Hematopoietic multipotent progenitor cell treated with erythropoietin and hydrocortisone succinate and interleukin-3 and kit ligand, for 6 days (in vitro differentiated cells): ENCODE measurements at regions not wholly inside any gene's neighbourhood (a gene's known extent, or its start where the extent isn't known, plus 50 kb on each side); places are given as distances from the start of the nearest gene placed in this dataset.
"Not testable (repeated sequence)": the region's sequence is repeated elsewhere in the genome, so short reads cannot be mapped to it uniquely, and the experiment has no call there.

Source experiments
- DNase-seq: peaks from one replicate; pipeline ENCODE4 v3.0.0-alpha.2; 2015

DNA sequence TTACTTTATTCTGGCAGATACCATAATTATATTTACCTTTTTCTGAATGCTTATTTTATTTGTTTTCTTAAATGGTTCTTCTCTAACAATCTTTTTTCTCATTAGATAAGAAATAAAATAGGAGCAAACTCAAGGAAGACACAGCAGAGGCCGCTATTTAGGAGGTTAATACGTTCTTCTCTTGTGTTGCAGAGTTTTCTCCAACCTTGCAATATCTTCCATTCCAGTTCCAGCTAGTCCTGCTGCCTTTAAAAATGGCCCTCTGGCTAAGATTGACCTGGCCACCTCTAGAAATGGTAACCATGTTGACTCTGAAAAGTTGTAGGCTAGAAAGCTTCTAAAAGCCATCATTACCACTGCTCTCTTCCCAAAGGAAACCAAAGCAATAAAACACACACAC, 718.8 kb downstream of the MAT2B start:
- DNase-seq = no peak

DNA sequence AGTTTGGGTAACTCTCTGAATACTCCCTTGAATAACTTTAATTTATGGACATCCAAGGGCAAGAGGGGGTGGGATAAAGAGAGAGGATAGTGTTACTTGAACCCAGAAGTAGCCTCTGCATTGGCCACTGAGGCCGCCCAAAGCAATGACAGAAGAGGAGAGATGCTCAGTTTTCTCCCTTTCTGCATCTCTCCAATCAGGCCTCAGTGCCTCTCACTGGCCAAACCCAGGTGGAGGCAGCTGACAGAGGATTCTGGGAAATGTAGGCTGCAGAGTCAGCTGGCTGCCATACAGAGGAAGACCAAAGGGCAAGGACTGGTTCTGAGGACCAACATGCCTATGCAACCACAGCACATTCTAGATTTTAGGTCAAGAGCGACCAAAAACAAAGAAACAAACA, 719.4 kb downstream of the MAT2B start:
- DNase-seq = no peak

DNA sequence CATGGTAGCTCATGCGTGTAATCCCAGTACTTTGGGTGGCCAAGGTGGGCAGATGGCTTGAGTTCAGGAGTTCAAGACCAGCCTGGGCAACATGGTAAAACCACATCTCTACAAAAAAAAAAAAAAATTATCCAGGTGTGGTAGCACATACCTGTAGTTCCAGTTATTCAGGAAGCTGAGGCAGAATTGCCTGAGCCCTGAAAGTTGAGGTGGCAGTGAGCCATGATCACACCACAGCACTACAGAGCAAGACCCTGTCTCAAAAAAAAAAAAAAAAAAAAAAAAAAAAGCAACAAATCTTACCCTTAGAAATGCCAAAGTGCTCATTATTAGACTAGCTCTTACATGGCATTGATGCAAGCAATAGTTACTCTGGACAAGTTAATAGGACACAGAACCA, 724.9 kb downstream of the MAT2B start:
- no peak for DNase-seq

DNA sequence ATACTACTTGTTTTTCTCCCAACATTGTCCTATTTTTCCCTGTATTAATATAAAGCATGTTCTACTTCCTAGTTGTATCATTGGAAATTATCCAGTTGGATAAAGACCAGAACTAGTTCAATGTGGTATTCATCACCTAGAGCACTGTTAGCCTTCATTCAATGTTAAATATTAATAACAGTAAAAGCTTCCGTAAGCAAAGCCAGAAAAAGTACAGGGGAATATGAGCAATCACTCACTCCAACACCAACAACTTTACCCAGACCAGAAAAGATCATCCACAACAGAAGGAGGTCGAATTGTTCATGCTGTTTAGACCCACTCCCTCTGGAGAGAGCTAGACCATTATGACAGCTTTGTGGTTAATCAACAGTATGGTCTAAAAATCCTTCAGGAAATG, 728.4 kb downstream of the MAT2B start:
- no peak for DNase-seq

DNA sequence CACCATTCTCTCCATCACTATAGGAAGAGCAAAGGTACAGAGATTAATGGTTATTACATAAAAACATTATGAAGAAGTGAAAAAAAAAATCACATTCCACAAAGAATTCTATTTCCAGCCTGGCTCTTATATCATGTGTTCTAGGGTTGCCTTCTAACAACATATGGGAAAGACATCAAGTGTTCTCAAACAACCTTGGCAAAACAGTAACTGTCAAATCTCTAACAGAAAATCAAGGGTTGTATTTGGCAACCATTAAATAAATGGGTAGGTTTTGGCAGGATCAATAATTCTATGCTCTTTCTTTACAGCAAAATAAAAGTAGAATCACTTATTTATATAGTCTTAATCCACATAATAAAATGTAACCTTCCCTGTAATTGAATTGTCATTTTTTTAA, 728.9 kb downstream of the MAT2B start:
- DNase-seq = no peak

DNA sequence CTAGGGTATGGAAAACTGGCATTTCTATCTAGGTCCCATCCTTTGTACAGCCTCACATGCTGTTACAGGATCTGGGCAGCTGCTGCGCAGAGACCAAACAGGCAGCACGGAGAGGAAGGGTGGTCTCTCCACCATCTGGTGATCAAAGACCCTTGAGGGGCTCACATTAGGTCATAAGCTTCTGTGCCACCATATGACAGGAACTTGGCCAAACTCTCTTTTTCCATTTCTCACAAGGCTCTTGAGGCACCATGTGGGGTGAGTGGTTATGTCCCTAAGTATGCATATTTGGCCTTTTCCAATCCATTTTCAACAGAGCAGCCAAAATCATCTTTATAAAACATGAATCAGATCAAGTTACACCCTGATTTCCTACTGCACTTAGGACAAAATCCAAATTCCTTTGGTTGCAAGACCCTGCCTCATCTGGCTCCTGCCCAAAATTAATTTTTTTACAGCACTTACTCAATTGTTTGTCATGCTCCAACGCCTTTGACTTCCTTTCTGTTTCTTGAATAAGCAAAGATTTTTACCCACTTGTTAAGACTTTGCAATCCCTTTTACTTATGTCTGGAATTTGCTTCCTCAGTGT, 730.0 kb downstream of the MAT2B start:
- DNase-seq = no peak

DNA sequence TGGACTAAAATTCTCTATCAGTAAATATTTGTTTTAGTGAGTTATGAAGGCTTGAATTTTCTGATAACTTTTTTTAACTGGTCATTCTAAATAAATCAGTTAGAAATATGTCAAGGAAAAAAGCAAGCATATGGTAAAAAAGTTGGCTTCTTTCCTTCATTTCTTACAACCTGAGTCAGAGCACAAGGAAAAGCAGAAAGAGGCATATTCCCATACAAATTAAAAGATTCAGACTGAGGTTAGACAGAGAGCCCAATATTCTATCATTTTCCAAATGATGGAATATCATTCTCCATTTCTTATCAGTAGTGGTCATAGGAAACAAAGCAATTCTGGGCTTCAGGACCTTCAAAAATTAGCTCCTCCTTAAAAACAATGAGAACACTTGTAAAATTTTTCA, 732.1 kb downstream of the MAT2B start:
- no peak for DNase-seq

DNA sequence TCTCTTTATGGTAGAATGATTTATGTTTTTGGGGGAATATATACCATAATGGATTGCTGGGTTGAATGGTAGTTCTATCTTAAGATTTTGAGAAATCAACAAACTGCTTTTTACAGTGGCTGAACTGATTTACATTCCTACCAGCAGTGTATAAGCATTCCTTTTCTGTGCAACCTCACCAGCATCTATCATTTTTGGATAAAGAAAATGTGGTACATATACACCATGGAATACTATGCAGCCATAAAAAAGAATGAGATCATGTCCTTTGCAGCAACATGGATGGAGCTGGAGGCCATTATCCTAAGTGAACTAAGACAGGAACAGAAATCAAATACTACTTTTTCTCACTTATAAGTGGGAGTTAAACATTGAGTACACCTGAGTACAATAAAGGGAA, 746.4 kb downstream of the MAT2B start:
- not testable (repeated sequence) for DNase-seq

DNA sequence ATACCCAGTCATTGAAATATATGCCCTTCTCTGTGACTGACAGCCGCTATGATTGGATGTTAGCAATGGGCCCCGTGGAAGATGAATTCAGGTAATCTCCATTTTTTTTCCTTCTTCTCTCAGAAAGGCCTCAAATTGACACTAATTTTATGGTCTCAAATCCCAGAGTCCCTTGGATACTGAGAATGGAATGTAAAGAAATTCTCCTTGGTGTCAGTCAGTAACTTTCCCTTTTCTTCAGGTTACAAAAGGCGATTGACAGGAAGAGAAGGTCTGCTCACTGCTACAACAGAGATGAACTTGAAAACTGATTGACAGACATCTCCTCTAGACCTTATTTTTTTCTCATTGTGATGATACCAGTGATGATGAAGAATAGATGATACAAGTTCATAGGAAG, 748.3 kb downstream of the MAT2B start:
- no peak for DNase-seq

DNA sequence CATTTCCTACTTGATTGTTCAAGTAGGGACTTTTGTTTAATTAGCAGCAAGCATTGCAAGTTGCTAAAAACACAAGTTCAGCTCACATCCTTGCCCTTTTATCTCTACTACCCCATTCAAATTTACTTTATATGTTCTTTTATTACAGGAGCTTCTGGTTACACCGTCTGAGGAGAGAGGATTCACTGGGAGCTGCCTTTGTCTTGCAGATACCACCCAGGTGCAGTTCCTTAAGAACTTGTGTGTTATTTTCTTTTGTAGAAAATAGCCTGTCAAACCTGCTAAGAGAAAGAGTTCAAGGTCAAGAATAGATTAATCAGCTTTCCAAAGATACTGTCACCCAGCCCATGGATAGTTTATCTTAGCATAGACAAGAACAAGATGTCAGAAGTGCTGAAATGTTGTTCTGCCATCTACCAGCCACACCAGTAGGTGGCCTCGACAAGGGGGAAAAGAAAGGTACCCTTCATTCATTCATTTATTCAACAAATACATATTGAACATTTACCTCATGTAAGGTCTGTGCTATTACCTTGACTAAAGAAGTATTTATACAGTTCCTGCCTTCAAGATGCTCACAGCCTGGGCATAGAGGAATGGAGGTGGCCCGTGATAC, 750.3 kb downstream of the MAT2B start:
- peak; percentile 8 for DNase-seq

DNA sequence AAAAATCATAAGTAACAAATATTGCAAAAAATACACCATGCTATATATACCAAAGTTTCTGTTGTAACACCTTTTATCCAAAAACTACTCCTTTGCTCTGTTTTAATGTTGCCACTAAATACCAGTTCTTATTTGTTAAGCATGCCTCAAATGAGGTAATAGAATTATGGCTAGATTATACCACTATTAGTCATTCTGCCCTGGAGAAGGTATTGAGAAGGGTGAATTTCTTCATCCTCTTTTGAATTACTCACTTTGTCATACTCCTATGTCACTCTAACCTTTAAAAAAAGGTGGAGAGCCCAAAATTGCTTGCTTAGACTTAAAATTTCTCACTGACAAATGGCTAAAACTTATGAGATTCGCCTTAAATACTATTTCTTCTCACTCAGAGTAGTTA, 750.9 kb downstream of the MAT2B start:
- no peak for DNase-seq

DNA sequence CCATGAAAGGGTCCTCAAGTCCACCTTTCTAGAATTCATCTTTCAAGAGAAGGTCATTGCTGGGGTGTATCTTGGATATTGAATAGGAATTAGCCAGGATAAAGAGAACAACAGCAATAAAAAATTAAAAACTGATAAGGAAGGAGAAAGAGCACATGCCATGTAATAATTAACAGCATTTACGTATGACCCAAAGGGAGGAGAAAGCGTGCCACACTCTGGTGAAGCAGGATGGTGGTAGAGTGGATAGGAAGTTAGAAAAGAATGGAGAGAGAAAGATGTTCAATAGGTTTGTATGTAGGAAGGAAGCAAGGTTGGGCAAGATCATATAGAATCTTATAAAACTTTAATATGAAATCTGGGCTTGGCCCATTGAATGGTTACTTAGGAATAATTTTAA, 751.5 kb downstream of the MAT2B start:
- no peak for DNase-seq

DNA sequence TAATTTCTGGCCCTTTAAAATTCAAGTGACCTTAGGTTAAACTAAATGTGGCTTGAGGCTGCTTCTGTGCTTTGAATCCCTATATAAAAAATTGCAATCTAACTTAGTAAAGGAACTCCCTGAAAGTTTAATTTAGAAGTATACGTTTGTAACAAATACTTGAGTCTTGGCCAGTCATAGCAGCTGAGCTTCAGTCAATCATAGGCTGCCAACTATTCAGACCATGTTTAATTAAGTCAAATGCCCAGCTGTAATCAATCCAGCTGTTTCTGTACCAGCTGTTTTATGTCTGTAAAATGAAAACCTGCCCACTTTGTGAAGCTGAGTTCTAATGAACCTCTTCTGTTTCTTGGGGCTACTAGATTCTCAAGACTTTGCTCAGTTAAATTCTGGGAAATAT, 760.1 kb downstream of the MAT2B start:
- DNase-seq = no peak

DNA sequence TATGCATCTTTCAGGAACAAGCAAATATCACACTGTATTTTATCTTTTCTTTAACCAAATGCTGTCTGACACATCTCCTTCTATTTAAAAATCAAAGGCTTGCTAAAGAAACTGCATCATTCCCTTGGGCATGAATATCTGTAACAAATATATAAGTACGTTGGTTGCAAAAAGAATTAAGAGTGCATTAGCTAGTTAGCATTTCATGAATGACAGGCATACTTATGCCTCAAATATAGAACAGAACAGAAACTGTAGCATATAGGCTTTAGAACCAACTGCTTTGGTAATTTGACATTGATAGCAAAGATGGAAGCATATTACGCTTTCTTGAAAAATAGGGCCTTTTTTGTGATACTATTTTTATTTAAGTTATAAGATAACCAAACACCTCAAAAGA, 761.2 kb downstream of the MAT2B start:
- no peak for DNase-seq

DNA sequence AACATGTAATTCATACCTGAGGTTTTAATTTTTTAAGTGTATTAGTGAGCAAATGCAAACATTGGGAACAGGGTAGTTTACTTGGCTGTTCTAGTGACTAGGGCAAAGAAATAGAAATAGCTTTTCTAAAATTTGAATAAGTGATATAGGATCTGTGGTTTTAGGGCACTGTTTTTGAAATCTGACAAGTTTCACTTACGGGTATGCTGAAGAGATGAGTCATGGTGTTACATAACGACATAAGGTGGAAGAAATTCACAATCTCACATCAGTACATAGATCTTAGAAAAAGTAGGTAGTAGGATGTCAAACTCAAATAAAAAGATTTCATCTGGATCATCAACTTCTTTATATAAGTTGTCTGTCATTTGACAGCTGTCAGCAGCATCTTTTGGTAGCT, 772.3 kb downstream of the MAT2B start:
- peak; percentile 5 for DNase-seq

DNA sequence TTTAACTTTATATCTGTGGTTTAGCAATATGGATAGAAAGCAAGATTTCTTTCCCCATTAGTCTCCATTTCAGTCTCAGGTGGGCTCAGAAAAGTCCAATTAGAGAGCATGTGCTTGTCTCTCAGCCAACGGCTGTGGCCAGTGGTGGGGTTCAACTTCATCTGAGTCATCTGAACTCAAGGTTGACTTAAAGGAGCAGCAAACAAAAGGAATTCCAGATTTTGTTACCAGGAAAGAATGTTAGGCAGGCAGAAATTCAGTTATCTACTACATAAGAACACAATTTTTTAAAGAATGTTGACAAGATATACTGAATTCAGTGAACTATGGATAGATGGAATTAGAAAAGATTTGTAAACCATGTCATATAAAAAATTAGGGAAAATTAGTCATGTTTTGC, 784.1 kb downstream of the MAT2B start:
- no peak for DNase-seq

DNA sequence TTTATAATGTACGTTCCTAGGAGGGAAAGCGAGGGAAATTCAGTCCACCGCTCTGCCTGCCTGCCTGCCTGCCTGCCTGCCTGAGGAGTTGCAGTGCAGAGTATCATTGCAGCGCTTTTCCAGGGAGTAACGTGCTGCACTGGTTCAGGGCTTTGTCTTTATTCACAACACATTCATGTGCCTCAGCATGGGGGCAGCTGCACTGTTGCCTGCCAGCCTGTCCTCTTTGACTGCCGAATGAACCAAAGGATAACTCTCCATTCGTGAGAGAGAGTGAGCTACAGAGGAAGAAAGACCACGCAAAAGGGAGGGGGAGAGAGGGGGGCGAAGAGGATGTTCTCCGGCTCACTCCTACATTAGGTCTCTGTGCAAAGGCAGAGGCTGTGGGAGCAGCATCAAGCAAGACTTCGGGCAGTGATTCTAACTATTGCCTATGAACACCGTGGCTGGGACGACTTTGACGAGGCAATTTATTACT, 791.2 kb downstream of the MAT2B start:
- no peak for DNase-seq

DNA sequence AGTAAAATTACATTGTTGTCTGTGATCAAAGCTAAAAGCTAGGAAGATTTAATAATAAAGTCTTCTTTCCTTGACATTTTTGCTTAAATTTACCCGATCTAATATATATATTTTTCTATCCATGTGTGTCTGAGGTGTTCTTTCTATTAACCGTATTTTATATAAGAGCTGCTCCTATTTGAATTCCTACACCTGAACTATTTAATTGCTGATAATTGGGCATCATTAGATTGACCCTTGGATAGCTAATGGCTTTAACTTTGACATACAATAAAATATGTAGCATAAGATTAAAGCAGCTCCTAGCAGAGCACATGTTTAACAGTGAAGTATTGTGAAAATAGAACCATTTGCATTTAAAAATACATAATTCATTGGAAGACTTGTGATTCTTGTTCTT, 792.7 kb downstream of the MAT2B start:
- DNase-seq = no peak

DNA sequence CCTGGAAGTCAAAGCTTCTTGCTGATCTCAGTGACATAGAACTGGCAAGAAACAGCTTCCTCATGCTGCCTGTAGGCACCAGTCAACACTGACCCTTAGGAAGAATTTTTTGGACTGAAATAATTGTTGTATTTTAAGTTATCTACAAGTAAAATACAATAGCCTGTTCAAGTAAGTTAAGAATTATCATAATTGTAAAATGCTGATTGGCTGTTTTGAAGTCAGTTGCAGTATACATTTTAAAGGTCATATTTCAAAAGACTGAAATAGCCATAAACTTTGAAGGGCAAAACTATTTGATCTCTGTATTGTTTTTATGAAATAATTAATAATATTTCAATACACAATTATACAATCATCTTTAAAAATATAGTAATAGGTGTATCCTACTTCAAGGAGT, 794.9 kb downstream of the MAT2B start:
- DNase-seq = no peak

DNA sequence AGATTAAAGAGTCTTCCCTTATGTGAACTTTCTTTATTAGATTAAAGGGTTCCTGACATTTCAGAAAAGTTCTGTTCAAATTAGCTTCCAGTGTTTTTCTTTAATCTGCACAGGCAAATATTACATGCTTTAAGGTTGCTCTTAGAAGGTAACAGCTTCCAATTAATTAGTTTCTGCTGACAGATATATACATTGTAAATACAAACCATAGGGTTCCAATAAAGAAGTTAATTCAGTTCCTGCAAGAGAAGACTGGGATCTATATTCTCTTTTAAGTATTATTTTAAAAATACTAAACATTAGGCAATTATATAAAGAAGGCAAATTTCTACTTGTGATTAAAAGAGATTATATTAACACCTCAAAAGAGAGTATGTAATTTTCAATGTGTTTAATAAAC, 795.7 kb downstream of the MAT2B start:
- no peak for DNase-seq

DNA sequence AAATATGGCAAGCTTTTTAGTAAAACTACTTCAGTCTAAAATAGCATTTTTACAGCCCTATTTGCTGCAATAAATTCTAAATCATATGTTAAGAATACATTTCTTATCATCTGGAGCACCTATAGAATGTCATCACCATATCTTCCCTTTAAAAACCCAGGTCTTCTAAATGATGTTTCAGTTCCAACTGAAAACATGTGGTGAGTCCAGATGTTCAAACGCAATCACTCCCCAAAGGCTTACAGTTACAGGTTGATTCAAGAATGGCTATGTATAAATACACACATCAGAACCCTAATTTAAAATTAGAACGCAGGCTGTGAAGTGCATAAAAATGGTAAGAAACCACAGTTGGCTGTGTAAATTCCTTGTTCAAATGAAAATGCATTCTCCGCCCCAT, 796.3 kb downstream of the MAT2B start:
- no peak for DNase-seq

DNA sequence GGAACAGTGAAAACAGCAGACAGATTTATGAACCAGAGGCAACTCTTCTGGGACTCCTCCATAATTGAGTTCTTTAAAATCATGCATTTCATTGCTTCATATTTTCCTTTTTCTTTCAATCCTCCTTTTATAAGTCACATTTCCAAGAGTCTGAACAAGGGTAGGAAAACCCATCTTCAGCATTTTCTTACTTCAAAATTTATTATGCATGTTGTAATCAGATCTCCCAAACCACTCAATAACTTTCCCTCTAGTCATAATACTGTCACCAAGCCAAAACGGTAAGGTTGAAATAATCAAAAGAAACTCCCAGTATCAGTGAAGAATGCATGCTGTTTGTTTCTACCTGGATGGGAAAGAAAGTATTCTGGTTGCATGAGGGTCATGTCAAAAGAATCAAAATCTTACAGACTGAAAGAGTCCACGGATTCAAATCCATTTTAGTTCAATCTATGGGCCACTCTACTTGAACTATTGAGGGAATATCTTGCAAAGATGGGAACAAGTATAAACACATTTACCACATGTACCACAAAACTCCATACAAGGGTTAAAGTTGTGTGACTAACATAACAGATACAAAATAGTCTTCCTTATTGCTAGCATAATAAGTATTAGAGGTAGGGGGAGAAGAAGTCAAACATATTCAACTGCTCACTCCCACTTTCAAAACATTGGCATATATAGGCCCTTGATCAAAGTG, 797.3 kb downstream of the MAT2B start:
- DNase-seq = no peak

DNA sequence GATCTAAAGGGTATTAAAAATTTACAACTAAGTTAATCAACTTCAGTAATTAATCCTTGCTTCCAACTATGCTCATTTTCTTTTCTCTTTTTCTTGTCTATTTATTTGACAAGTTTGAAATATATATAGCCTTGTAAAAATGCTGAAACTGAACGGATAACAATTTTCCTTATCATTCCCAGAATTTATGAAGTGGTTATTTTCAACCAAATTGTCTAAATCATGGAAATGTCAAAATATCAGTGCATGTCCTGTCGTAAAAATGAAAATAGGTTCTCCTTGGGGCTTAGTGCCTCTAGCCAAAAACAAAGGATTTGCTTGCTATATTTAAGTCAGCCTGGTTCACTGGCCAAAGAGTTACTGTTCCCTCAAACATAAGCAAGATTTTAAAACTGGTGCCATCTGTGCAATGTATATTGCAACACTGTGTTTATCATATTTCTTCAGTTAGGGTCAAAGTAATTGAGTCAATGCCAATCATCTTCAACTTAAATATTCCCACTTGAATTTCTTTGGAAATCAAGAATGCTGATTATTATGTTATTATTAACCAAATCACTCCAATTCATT, 798.3 kb downstream of the MAT2B start:
- no peak for DNase-seq

DNA sequence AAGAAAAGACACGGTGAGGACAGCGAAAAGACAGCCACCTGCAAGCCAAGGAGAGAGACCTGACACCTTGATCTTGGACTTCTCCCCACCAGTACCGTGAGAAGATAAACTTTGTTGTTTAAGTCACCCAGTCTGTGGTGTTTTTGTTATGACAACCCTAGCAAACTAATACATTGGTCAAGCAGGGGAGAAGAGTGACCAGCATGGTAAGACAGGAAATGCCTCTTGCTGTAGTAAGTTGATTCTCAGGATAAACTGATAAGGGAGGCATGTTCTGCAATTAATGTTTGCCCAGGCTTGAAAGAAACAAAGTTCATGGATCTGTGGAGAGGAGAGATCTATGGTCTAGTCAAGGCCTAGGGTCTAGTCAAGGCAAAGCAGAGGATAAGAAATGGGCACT, 801.2 kb downstream of the MAT2B start:
- no peak for DNase-seq
